ENCODE measurements at regions not wholly inside any gene's neighbourhood (a gene's known extent, or its start where the extent isn't known, plus 50 kb on each side); places are given as distances from the start of the nearest gene placed in this dataset.

- ATAC-seq (ENCODE audit: low FRiP score), result peak; percentile 80
Measured at GRCh38 chr4:128394778-128395177, 107.2 kb upstream of the PGRMC2 start.

GRCh38 chr4:128393101-128393704, 105.6 kb upstream of the PGRMC2 start:
- TF ChIP-seq CTCF (IDR thresholded peaks at IDR 0.05), result no peak
- ATAC-seq (ENCODE audit: low FRiP score), result peak; percentile 79
- DNase-seq (ENCODE audit: low spot score), result no peak

More at GRCh38 chr4:128394778-128395177, 107.2 kb upstream of the PGRMC2 start:
- TF ChIP-seq CTCF (IDR thresholded peaks at IDR 0.05), result no peak
- no peak for DNase-seq (ENCODE audit: low spot score)

- TF ChIP-seq CTCF (IDR thresholded peaks at IDR 0.05), result no peak
- DNase-seq (ENCODE audit: low spot score) (no peak), ATAC-seq (ENCODE audit: low FRiP score) (no peak)
Measured at GRCh38 chr4:128390475-128390996, 102.9 kb upstream of the PGRMC2 start.

- no peak for TF ChIP-seq CTCF (IDR thresholded peaks at IDR 0.05)
- ATAC-seq (ENCODE audit: low FRiP score), result no peak
- no peak for DNase-seq (ENCODE audit: low spot score)
Measured at GRCh38 chr4:128388796-128389195, 101.2 kb upstream of the PGRMC2 start.

GRCh38 chr4:128388352-128388630, 100.7 kb upstream of the PGRMC2 start:
- ATAC-seq (ENCODE audit: low FRiP score), result no peak
- no peak for DNase-seq (ENCODE audit: low spot score)
- no peak for TF ChIP-seq CTCF (IDR thresholded peaks at IDR 0.05)

- ATAC-seq (ENCODE audit: low FRiP score) (no peak), DNase-seq (ENCODE audit: low spot score) (no peak)
- TF ChIP-seq CTCF (IDR thresholded peaks at IDR 0.05), result no peak
Measured at GRCh38 chr4:128387600-128388351, 100.2 kb upstream of the PGRMC2 start.

All from omental fat pad (tissue), 3 donors.